Lower leg skin (tissue), 3 donors: ENCODE measurements at regions not wholly inside any gene's neighbourhood (a gene's known extent, or its start where the extent isn't known, plus 50 kb on each side); places are given as distances from the start of the nearest gene placed in this dataset.

Source experiments
- POLR2A ChIP-seq, 2 donors: fragments of 450-650 bp; IDR thresholded peaks; one replicate each; pipeline ENCODE4 v1.6.1; 2016 to 2017; ENCODE audit warnings: antibody characterized with exemption in 2 of 2, mild to moderate bottlenecking in 1 of 2, moderate library complexity in 1 of 2
- TF ChIP-seq, protein P1 (sequence below), 3 donors: fragments of 450-650 bp; IDR thresholded peaks; one replicate each; pipeline ENCODE4 v1.5.1; 2016; ENCODE audit warnings: antibody characterized with exemption in 3 of 3, mild to moderate bottlenecking in 3 of 3, moderate library complexity in 2 of 3

GRCh38 chr4:167399201-167399600, 164.9 kb upstream of the SPOCK3 start:
- TF ChIP-seq, protein P1, sequence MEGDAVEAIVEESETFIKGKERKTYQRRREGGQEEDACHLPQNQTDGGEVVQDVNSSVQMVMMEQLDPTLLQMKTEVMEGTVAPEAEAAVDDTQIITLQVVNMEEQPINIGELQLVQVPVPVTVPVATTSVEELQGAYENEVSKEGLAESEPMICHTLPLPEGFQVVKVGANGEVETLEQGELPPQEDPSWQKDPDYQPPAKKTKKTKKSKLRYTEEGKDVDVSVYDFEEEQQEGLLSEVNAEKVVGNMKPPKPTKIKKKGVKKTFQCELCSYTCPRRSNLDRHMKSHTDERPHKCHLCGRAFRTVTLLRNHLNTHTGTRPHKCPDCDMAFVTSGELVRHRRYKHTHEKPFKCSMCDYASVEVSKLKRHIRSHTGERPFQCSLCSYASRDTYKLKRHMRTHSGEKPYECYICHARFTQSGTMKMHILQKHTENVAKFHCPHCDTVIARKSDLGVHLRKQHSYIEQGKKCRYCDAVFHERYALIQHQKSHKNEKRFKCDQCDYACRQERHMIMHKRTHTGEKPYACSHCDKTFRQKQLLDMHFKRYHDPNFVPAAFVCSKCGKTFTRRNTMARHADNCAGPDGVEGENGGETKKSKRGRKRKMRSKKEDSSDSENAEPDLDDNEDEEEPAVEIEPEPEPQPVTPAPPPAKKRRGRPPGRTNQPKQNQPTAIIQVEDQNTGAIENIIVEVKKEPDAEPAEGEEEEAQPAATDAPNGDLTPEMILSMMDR (IDR thresholded peaks at IDR 0.05) = no peak
- TF ChIP-seq POLR2A (IDR thresholded peaks at IDR 0.05) = no peak
